Keratinocyte (primary cell): ENCODE measurements at regions not wholly inside any gene's neighbourhood (a gene's known extent, or its start where the extent isn't known, plus 50 kb on each side); places are given as distances from the start of the nearest gene placed in this dataset.

Experiments used
- DNase-seq: peaks from one replicate; pipeline ENCODE4 v3.0.0-alpha.2; 2011; ENCODE audit warnings: low read depth, missing footprints, low spot score
- FAIRE-seq: peaks from 2 replicates; lab custom pipeline; 2011; peaks lifted over from hg19 to GRCh38; lab: Jason Lieb, UNC
- H2AFZ ChIP-seq: 2 replicates; pipeline ENCODE4 v1.6.0; 2012; ENCODE audit warnings: low read length, control low read depth, inconsistent platforms; ENCODE audit not compliant: control insufficient read depth
- H3K27ac ChIP-seq: 2 replicates; pipeline ENCODE4 v1.5.1; 2011; ENCODE audit warnings: low read length; ENCODE audit not compliant: control insufficient read depth, insufficient read depth
- H3K27me3 ChIP-seq: 3 replicates; pipeline ENCODE4 v1.6.0; 2011; ENCODE audit warnings: low read length; ENCODE audit not compliant: control insufficient read depth, insufficient read depth; ENCODE audit errors: extremely low read depth
- H3K36me3 ChIP-seq, 2 experiments: 2 replicates in 1 of 2; 3 replicates in 1 of 2; pipeline ENCODE4 v1.5.1; 2011; ENCODE audit warnings: low read length in 2 of 2, mild to moderate bottlenecking in 1 of 2; ENCODE audit not compliant: control insufficient read depth in 2 of 2, insufficient read depth in 2 of 2; ENCODE audit errors: extremely low read depth in 1 of 2
- H3K4me1 ChIP-seq: 3 replicates; pipeline ENCODE4 v1.5.1; 2011; ENCODE audit warnings: low read length; ENCODE audit not compliant: control insufficient read depth, insufficient read depth; ENCODE audit errors: extremely low read depth
- H3K4me2 ChIP-seq: 3 replicates; pipeline ENCODE4 v1.6.0; 2011; ENCODE audit warnings: low read depth, low read length; ENCODE audit not compliant: control insufficient read depth, insufficient read depth; ENCODE audit errors: extremely low read depth
- H3K4me3 ChIP-seq, 3 experiments: fragments of 200-600 bp in 1 of 3; sonication (generic) in 1 of 3; 2 replicates in 2 of 3; 3 replicates in 1 of 3; pipeline ENCODE4 v1.5.1; 2011 to 2016; ENCODE audit warnings: low read length in 3 of 3, mild to moderate bottlenecking in 3 of 3, control low read depth in 2 of 3, inconsistent platforms in 1 of 3, low read depth in 1 of 3, mixed read lengths in 1 of 3, mixed run types in 1 of 3, moderate library complexity in 1 of 3; ENCODE audit not compliant: control insufficient read depth in 2 of 3, insufficient read depth in 2 of 3; ENCODE audit errors: extremely low read depth in 1 of 3
- H3K79me2 ChIP-seq: 2 replicates; pipeline ENCODE4 v1.6.0; 2012; ENCODE audit warnings: low read length; ENCODE audit not compliant: control insufficient read depth, insufficient read depth
- H3K9ac ChIP-seq: 3 replicates; pipeline ENCODE4 v1.6.0; 2011; ENCODE audit warnings: low read length; ENCODE audit not compliant: control insufficient read depth, insufficient read depth; ENCODE audit errors: extremely low read depth
- H3K9me1 ChIP-seq: 3 replicates; pipeline ENCODE4 v1.6.0; 2011; ENCODE audit warnings: low read length; ENCODE audit not compliant: control insufficient read depth, insufficient read depth; ENCODE audit errors: extremely low read depth
- H3K9me3 ChIP-seq: 2 replicates; pipeline ENCODE4 v1.5.1; 2012; ENCODE audit warnings: low read depth, low read length; ENCODE audit not compliant: control insufficient read depth
- H4K20me1 ChIP-seq: 3 replicates; pipeline ENCODE4 v1.6.0; 2011; ENCODE audit warnings: low read length; ENCODE audit not compliant: control insufficient read depth, insufficient read depth; ENCODE audit errors: extremely low read depth
- EZH2 ChIP-seq: IDR thresholded peaks from one replicate; pipeline ENCODE4 v1.6.1; 2012; ENCODE audit warnings: inconsistent platforms, mild to moderate bottlenecking, low read length, moderate library complexity
- dilution Hi-C: fragments of 300-500 bp; cut with MboI; formaldehyde crosslinking; loops from one replicate; pipeline ENCODE4 v1.7.0; 2020; ENCODE audit warnings: low sequenced_read_pairs; ENCODE audit not compliant: extremely low pct_ligation_motif_present
- TF ChIP-seq, protein P1 (sequence below), 3 experiments: IDR thresholded peaks in 1 of 3; conservative IDR thresholded peaks in 1 of 3; optimal IDR thresholded peaks in 1 of 3; 2 replicates in 2 of 3; 3 replicates in 1 of 3; pipeline versions ENCODE3 to v1.5.1; 2011; ENCODE audit warnings: low read length in 3 of 3, mild to moderate bottlenecking in 3 of 3, moderate library complexity in 2 of 3, control low read depth in 1 of 3, inconsistent platforms in 1 of 3; ENCODE audit not compliant: insufficient read depth in 2 of 3; ENCODE audit errors: extremely low read depth in 1 of 3

DNA sequence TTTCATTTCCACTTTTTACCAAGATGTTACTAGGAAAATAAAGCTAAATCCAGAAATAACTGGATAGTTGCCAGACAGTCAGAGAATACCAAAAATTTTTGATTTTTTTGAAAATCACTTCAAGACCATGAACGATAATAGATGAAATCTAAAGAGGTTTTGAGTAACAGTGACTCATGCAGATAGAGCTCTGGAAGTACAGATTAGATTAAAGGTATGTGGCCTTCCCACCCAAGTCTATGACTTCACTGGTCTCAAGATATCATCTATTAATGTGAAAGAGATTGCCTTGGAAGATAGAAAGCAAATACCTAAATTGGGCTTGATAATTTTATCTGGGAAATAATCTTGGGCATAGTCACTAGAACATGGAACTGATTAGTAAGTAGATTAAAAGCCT, 415.9 kb downstream of the METTL15 start:
- Histone ChIP-seq H3K27ac (no peak overlapping the region), H3K79me2 (no peaks in the 10 kb centered on the region), H3K9ac (no peak overlapping the region), H3K9me3 (peaks cover 3% of the 10 kb centered on the region), H3K4me3 (no peak overlapping the region), H2AFZ (no peak overlapping the region), H3K27me3 (no peaks in the 10 kb centered on the region), H3K4me2 (no peak overlapping the region), H3K4me1 (no peaks in the 10 kb centered on the region), H3K36me3 (no peaks in the 10 kb centered on the region), H4K20me1 (no peaks in the 10 kb centered on the region), H3K9me1 (no peaks in the 10 kb centered on the region)
- no peak for TF ChIP-seq EZH2
- TF ChIP-seq, protein P1, sequence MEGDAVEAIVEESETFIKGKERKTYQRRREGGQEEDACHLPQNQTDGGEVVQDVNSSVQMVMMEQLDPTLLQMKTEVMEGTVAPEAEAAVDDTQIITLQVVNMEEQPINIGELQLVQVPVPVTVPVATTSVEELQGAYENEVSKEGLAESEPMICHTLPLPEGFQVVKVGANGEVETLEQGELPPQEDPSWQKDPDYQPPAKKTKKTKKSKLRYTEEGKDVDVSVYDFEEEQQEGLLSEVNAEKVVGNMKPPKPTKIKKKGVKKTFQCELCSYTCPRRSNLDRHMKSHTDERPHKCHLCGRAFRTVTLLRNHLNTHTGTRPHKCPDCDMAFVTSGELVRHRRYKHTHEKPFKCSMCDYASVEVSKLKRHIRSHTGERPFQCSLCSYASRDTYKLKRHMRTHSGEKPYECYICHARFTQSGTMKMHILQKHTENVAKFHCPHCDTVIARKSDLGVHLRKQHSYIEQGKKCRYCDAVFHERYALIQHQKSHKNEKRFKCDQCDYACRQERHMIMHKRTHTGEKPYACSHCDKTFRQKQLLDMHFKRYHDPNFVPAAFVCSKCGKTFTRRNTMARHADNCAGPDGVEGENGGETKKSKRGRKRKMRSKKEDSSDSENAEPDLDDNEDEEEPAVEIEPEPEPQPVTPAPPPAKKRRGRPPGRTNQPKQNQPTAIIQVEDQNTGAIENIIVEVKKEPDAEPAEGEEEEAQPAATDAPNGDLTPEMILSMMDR (optimal IDR thresholded peaks at IDR 0.05 in 1 of 3, IDR thresholded peaks at IDR 0.05 in 1 of 3, conservative IDR thresholded peaks at IDR 0.05 in 1 of 3; ENCODE audit: extremely low read depth in 1 of 3, insufficient read depth in 2 of 3, low read length in 3 of 3), result no peak
- DNase-seq (no peak), FAIRE-seq (no peak)
- dilution Hi-C loops, result no loop called here

DNA sequence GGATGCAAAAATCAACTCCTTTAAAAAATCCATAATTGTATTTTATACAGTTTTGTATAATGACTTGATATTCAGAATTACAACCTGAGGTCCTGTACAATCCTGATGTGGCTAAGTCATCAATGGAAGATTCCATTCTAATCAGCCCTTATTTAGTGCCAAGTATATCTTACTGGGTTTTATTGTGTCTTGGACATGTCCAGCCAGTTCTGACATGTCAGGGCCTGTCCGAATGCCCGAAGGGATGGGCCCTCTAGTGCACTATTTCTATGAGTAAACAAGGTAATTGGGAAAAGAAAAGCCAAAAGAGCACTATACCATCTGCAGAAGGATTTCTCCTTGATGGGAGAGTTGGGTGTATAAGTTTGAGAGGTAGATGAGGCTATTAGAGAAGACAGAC, 412.9 kb downstream of the METTL15 start:
- Histone ChIP-seq H3K9me3 (peaks cover 2% of the 10 kb centered on the region), H3K4me1 (no peaks in the 10 kb centered on the region), H3K79me2 (no peaks in the 10 kb centered on the region), H4K20me1 (no peaks in the 10 kb centered on the region), H3K27ac (no peak overlapping the region), H3K36me3 (no peaks in the 10 kb centered on the region), H3K4me3 (no peak overlapping the region), H3K4me2 (no peak overlapping the region), H2AFZ (no peak overlapping the region), H3K27me3 (no peaks in the 10 kb centered on the region), H3K9me1 (no peaks in the 10 kb centered on the region), H3K9ac (no peak overlapping the region)
- FAIRE-seq (no peak), DNase-seq (no peak)
- TF ChIP-seq, protein P1 (optimal IDR thresholded peaks at IDR 0.05 in 1 of 3, IDR thresholded peaks at IDR 0.05 in 1 of 3, conservative IDR thresholded peaks at IDR 0.05 in 1 of 3; ENCODE audit: extremely low read depth in 1 of 3, insufficient read depth in 2 of 3, low read length in 3 of 3), result no peak
- dilution Hi-C loops, result no loop called here
